Suprapubic skin (tissue), 4 donors: ENCODE measurements at regions not wholly inside any gene's neighbourhood (a gene's known extent, or its start where the extent isn't known, plus 50 kb on each side); places are given as distances from the start of the nearest gene placed in this dataset.

Experiments
- DNase-seq, 2 donors: peaks; one replicate each; pipeline ENCODE4 v3.0.0-alpha.2; 2019; ENCODE audit warnings: low spot score in 2 of 2
- H3K27ac ChIP-seq: fragments of 200-600 bp; sonication (generic); one replicate; pipeline ENCODE4 v1.5.1; 2019
- H3K27me3 ChIP-seq: fragments of 200-600 bp; sonication (generic); one replicate; pipeline ENCODE4 v1.5.1; 2019
- H3K36me3 ChIP-seq: fragments of 200-600 bp; sonication (generic); one replicate; pipeline ENCODE4 v1.5.1; 2019
- H3K4me1 ChIP-seq: fragments of 200-600 bp; sonication (generic); one replicate; pipeline ENCODE4 v1.5.1; 2019
- H3K4me3 ChIP-seq: fragments of 200-600 bp; sonication (generic); one replicate; pipeline ENCODE4 v1.5.1; 2019; ENCODE audit warnings: mild to moderate bottlenecking
- H3K9me3 ChIP-seq: fragments of 200-600 bp; sonication (generic); one replicate; pipeline ENCODE4 v1.5.1; 2019
- EP300 ChIP-seq: sonication (generic); formaldehyde crosslinking; IDR thresholded peaks from one replicate; pipeline ENCODE4 v1.6.1; 2017; ENCODE audit warnings: antibody characterized with exemption
- POLR2A ChIP-seq, 2 donors: fragments of 450-650 bp; IDR thresholded peaks; one replicate each; pipeline ENCODE4 v1.6.1; 2017; ENCODE audit warnings: antibody characterized with exemption in 2 of 2, mild to moderate bottlenecking in 2 of 2, moderate library complexity in 2 of 2
- POLR2AphosphoS5 ChIP-seq, 3 donors: sonication (generic); formaldehyde crosslinking; IDR thresholded peaks; one replicate each; pipeline ENCODE4 v1.6.1; 2017; ENCODE audit warnings: antibody characterized with exemption in 3 of 3
- WGBS: methylation state at CpG from one replicate; pipeline ENCODE4 v1.1.5; 2018; 5-methylcytosine and 5-hydroxymethylcytosine counted together
- TF ChIP-seq, protein P1 (sequence below), 2 donors: fragments of 200-600 bp in 1 of 2; fragments of 450-650 bp in 1 of 2; sonication (generic) in 1 of 2; IDR thresholded peaks; one replicate each; pipeline ENCODE4 v1.5.1; 2016 to 2019; ENCODE audit warnings: antibody characterized with exemption in 2 of 2, mild to moderate bottlenecking in 1 of 2, moderate library complexity in 1 of 2

DNA sequence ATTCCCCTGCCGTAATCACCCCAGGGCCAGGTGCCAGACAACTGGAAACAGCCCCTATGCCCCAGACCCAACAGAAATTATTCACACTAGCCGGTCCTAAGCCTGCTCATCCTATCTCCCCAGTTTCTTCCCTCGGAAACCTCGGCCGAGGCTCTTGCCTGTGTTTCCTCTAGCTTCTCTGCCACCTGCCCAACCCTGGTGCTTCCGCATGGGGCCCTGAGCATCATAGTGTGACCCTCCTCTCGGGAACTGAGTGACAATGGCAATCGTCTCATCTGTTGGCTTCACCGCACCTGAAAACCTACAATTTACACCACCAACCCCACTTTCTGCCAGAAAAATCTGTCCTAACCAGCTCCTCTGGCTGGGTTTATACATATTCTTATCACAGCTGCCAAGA is 257.3 kb downstream of the SOD2 start:
- Histone ChIP-seq H3K27me3 (peaks cover 6% of the 10 kb centered on the region), H3K9me3 (peaks cover 7% of the 10 kb centered on the region), H3K36me3 (no peaks in the 10 kb centered on the region), H3K4me3 (no peak overlapping the region), H3K27ac (no peak overlapping the region), H3K4me1 (no peaks in the 10 kb centered on the region)
- WGBS, result 69% methylated on average over 8 of the region's 9 CpGs
- no peak for DNase-seq
- TF ChIP-seq POLR2A (IDR thresholded peaks at IDR 0.05) (no peak), POLR2AphosphoS5 (IDR thresholded peaks at IDR 0.05) (no peak), EP300 (no peak)
- TF ChIP-seq, protein P1, sequence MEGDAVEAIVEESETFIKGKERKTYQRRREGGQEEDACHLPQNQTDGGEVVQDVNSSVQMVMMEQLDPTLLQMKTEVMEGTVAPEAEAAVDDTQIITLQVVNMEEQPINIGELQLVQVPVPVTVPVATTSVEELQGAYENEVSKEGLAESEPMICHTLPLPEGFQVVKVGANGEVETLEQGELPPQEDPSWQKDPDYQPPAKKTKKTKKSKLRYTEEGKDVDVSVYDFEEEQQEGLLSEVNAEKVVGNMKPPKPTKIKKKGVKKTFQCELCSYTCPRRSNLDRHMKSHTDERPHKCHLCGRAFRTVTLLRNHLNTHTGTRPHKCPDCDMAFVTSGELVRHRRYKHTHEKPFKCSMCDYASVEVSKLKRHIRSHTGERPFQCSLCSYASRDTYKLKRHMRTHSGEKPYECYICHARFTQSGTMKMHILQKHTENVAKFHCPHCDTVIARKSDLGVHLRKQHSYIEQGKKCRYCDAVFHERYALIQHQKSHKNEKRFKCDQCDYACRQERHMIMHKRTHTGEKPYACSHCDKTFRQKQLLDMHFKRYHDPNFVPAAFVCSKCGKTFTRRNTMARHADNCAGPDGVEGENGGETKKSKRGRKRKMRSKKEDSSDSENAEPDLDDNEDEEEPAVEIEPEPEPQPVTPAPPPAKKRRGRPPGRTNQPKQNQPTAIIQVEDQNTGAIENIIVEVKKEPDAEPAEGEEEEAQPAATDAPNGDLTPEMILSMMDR (IDR thresholded peaks at IDR 0.05), result no peak

DNA sequence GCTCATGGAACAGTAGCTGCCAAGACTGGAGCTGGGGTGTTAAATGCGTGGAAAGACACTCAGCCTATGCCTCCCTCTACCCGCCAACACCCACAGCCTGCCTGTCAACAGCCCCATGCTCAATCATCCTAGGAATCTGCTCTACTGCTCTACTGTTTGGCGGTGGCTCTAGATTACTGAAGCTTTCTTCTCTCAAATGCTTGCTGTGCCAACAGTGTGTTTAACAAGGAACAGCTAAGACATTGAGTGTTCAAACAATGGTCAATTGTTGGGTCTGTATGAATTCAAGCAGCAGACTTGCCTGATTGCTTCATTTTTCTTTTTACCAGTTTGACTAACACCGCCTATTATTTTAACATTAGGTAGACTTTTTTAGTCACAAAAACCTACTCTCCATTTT is 258.6 kb downstream of the SOD2 start:
- Histone ChIP-seq H3K4me1 (no peaks in the 10 kb centered on the region), H3K4me3 (no peak overlapping the region), H3K9me3 (peaks cover 7% of the 10 kb centered on the region), H3K36me3 (no peaks in the 10 kb centered on the region), H3K27me3 (peaks cover 6% of the 10 kb centered on the region), H3K27ac (no peak overlapping the region)
- 54% methylated on average over 4 of the region's 4 CpGs for WGBS
- no peak for DNase-seq
- TF ChIP-seq EP300, result no peak
- TF ChIP-seq POLR2A (IDR thresholded peaks at IDR 0.05), result no peak
- TF ChIP-seq POLR2AphosphoS5 (IDR thresholded peaks at IDR 0.05), result no peak
- TF ChIP-seq, protein P1 (IDR thresholded peaks at IDR 0.05), result no peak

GRCh38 chr6:159433550-159433949 is 259.5 kb downstream of the SOD2 start:
- TF ChIP-seq EP300 (no peak), POLR2A (IDR thresholded peaks at IDR 0.05) (no peak), POLR2AphosphoS5 (IDR thresholded peaks at IDR 0.05) (no peak)
- TF ChIP-seq, protein P1 (IDR thresholded peaks at IDR 0.05), result no peak
- H3K27me3 ChIP-seq, result peaks cover 6% of the 10 kb centered on the region
- 96% methylated on average over 4 of the region's 4 CpGs for WGBS
- H3K36me3 ChIP-seq, result no peaks in the 10 kb centered on the region
- no peaks in the 10 kb centered on the region for H3K4me1 ChIP-seq
- H3K27ac ChIP-seq, result no peak overlapping the region
- no peak overlapping the region for H3K4me3 ChIP-seq
- H3K9me3 ChIP-seq, result peaks cover 7% of the 10 kb centered on the region
- DNase-seq, result no peak

DNA sequence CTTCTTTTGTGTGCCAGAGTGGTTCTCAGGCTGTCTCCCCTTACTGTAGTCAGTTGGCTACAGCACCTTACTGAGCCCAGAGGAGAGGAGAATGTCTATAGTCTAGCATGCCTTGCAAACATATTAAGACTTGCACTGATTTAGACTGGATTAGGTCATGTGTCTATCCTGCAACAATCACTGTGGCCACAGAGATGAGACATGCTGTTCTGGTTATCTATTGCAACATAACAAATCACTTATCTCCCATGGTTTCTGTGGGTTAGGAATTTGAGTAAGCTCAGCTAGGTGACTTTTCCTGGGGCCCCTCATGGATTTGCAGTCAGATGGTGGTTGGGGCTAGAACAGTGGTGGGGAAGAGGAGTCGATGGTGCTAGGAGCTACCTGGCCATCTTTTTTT is 261.3 kb downstream of the SOD2 start:
- no peak overlapping the region for H3K4me3 ChIP-seq
- H3K36me3 ChIP-seq, result no peaks in the 10 kb centered on the region
- H3K9me3 ChIP-seq, result peaks cover 7% of the 10 kb centered on the region
- no peaks in the 10 kb centered on the region for H3K4me1 ChIP-seq
- TF ChIP-seq, protein P1 (IDR thresholded peaks at IDR 0.05), result no peak
- no peak for TF ChIP-seq POLR2AphosphoS5 (IDR thresholded peaks at IDR 0.05)
- no peak for TF ChIP-seq POLR2A (IDR thresholded peaks at IDR 0.05)
- TF ChIP-seq EP300, result no peak
- DNase-seq, result no peak
- H3K27me3 ChIP-seq, result peaks cover 4% of the 10 kb centered on the region
- WGBS, result 79% methylated on average over 1 of the region's 1 CpG
- H3K27ac ChIP-seq, result no peak overlapping the region

DNA sequence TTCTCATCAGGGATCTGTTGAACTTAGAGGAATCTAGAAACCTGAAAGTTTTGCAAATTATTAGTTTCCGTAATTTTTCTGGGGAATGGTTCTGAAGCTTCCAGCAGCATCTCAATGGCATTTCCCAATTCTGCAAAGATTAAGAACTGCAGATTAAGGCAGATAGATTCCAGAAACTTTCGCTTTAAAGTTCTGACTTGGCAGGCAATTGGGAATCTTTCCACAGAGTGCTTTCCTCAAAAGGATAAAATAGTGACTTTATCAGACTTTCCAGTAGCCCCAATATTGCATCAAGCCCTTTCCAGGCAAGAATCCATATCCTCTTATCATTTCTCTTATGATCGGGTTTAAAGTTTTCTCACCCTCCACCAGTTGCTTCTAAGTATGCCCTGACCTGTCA is 261.1 kb downstream of the FNDC1 start:
- 71% methylated on average over 3 of the region's 3 CpGs for WGBS
- DNase-seq, result no peak
- TF ChIP-seq POLR2A (IDR thresholded peaks at IDR 0.05), result no peak
- TF ChIP-seq POLR2AphosphoS5 (IDR thresholded peaks at IDR 0.05), result no peak
- TF ChIP-seq EP300, result no peak
- TF ChIP-seq, protein P1 (IDR thresholded peaks at IDR 0.05), result no peak
- Histone ChIP-seq H3K36me3 (no peaks in the 10 kb centered on the region), H3K9me3 (peaks cover 7% of the 10 kb centered on the region), H3K27me3 (no peaks in the 10 kb centered on the region), H3K4me1 (no peaks in the 10 kb centered on the region), H3K4me3 (no peak overlapping the region), H3K27ac (no peak overlapping the region)
